Right kidney (tissue), 1 donor: ENCODE measurements at regions not wholly inside any gene's neighbourhood (a gene's known extent, or its start where the extent isn't known, plus 50 kb on each side); places are given as distances from the start of the nearest gene placed in this dataset.

ENCODE experiments used
- DNase-seq: peaks from one replicate; pipeline ENCODE4 v3.0.0-alpha.2; 2016

DNA sequence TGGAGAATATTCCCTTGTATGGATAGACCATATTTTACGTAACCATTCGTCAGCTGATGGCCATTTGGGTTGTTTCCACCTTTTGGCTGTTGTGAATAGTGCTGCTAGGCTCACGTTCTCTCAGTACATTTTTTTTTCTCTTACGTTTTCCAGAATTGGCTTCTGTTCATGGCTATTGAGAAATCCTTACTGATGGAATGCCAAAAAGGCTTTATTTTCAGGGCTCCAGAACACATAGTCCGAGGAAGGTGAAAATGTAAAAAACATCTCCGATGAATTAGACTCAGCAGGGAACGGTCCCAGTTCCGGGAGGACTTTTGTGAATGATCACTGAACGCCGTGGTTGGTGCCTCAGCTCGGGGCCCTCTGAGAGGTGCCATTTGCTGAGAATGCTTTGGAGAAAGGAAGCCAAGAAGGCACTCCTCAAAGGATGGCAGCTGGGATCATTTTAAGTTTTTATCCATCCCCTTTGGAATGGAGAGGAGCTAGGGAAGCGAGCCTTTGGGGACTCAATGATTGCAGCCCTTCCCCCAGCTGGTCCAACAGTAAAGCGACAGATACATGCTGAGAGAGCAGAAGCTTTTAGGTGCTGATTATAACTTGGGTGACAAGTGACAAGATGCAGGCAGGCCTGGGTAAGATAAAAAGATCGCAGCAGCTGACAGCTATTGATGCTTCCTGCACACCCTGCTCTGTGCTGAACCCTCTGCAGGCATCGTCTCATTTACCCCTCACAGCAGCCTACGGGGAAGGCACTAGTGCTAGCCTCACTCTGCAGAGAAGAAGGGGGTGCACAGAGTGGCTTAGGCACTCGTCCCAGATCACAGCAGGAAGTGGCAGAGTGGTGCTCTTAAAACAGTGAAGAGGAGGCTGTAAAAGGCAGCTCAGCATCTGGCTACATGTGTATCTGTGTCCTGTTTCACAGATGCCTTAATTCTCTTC is 133.4 kb upstream of the KCNG1 start:
- DNase-seq: no peak

DNA sequence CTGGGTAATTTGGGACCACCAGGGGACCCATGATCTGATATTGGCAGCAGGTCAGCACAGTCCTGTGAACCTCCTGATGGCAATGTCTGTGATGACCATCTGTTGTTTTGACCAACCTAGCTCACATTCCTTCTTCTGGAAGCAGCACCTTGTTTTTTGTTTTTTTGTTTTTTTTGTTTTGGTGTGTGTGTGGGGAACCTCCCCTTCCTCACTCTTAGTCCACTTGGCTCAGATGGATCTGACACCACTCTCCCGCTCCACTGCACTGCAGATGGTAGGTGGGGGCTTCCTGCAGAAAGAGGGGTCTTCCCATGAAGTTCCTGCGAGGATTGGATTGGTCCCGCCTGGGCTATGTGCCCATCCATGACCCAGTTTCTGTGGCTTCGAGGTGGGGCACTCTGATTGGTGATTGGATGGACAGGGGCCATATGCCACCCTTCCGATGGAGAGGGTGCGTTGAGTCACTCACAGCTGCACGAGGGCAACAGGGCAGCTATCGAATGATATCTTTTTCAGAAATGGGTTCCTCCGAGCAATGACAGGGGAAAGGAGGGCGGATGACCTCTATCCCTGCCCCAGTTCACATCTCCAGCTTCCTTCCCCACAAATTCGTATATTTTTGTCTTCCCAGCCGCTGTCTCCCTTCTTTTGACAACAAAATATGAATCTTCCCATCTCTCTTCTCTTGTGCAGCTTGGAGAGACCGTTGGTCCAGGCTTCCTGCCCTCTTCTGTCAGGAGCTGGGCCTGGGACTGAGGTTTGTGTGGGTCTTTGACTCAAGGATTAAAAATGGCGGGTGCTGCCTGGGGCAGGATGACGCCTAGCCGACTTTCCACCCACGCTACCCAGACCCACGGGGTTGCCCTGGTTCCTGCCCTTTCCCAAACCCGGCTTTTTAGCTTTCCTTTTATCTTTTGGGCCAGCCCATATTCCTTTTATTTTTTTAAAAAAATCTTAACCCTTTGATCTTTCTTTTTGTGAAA is 132.1 kb upstream of the KCNG1 start:
- DNase-seq: no peak

- DNase-seq: no peak
Measured at GRCh38 chr20:51153867-51154707, 131.2 kb upstream of the KCNG1 start.

DNA sequence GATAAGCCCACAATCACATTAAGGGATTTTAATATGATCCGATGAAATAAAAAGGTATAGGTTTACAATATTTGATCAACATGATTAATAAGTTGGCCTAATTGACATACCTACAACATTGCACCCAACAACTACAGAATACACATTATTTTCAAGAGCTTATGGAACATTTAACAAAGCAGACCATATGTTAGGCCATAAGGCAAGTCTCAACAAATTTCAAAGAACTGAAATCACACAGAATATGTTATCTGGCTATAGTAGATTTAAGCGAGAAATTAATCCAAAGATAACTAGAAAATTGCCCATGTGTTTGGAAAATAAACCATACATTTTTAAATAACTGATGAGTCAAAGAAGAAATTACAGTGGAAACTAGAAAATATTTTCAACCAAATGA is 126.0 kb upstream of the KCNG1 start:
- DNase-seq: no peak

DNA sequence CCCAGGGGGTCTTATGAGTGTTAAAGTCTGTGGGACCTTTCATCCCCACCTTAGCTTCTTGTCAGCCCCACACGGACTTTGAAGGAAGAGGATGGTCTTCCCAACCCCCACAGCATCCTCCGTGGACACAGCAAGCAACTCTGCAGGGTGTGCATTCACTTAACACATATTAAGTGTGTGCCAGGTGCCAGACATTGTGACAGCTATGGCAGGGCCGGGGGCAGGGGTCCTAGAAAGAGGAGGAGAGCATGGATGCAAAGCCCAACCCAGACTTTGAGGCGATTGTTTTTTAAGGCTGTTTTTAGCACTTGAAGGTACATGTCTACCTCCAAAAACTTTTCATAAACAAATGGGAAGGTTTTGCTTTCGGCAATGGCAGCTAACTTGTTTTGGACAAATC is 121.6 kb upstream of the KCNG1 start:
- no peak for DNase-seq

- no peak for DNase-seq
Measured at GRCh38 chr20:51143652-51144051, 120.7 kb upstream of the KCNG1 start.

DNA sequence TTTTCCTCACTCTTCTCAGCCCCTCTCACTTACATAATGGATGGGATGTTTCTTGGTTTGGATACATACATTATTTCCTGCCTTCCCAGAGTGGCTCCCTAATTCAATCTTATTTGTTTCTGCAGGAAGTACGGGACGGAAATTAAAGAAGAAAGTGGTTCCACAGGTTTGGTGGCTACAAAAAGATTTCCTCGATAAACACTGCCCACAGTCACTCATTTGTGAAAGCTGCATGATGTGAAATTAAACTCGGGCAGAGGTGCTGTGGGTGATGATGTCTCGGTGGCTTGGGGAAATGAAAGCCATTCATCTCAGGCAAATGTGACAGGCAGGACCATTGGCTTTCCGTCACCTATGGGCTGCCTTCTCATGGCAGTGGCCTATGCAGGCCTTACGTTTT is 119.5 kb upstream of the KCNG1 start:
- DNase-seq: no peak

DNA sequence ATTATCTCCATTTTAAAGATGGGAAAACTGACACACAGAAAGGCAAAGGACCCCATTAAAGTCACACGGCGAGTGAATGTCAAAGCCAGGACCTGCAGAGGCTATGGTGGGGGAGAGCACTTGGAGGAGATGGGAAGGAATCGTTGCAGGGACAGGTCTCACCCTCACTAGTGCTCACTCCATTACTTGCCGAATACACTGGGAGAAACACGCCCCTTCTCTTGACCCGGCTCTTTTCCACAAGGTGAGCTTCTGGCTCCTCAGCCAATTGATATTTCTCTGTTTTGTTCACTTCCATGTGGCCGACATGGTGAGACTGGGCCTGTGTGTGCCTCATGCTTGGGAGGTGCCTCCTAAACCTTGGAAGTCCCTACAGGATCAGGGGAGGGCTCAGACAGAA is 117.8 kb upstream of the KCNG1 start:
- DNase-seq: no peak

DNA sequence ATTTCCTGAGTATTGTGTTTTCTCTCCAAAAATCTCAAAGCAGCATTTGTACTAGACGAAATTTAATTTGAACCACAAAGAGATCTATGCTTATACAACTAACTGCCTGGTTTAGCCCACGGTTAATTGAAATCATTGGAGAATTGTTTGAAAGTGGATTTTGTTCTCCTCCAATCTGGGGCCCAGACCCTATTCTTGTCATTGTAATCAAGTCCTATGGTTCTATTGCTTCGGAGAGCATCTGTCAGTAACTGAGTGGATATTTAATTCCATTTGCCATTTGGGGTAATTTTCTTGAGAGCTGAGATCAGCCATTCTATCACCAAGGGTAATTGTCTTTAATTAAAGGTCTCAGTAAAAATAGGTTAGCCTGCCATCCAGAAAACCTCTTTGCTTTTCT is 117.0 kb upstream of the KCNG1 start:
- no peak for DNase-seq

DNA sequence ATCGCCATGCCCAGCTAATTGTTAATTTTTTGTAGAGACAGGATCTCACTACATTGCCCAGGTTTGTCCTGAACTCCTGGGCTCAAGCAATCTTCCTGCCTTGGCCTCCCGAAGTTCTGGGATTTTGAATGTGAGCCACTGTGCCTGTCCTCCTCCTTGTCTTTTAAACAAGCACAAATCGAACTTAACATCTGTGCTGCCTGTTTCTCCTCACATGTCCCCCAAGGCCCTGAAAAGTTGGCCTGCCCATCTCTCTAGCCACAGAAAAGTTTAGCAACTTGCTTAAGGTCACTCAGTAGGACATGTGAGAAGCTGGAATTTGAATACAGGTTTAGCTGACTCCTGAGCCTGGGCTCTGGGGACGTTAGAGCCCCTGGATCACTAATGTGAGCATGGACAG is 115.7 kb upstream of the KCNG1 start:
- DNase-seq: no peak

DNA sequence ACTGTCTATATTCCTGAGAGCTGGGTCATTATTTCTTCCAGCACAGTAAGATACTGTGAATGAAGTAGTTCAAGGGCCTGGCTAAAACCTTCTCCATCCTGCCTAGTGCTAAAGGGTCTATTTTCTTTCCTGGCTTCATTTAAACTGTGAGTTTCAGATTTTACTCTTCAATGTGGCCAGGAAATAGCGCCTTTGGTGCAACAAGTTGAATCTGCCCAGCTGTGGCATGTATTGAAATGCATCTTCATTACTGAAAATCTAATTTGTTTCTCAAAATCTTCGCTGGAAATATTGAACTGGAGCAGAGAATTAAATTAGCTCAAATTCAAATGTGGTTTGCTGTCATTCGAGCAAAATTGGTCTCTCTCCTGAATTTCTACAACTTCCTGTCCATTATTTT is 114.6 kb upstream of the KCNG1 start:
- no peak for DNase-seq

DNA sequence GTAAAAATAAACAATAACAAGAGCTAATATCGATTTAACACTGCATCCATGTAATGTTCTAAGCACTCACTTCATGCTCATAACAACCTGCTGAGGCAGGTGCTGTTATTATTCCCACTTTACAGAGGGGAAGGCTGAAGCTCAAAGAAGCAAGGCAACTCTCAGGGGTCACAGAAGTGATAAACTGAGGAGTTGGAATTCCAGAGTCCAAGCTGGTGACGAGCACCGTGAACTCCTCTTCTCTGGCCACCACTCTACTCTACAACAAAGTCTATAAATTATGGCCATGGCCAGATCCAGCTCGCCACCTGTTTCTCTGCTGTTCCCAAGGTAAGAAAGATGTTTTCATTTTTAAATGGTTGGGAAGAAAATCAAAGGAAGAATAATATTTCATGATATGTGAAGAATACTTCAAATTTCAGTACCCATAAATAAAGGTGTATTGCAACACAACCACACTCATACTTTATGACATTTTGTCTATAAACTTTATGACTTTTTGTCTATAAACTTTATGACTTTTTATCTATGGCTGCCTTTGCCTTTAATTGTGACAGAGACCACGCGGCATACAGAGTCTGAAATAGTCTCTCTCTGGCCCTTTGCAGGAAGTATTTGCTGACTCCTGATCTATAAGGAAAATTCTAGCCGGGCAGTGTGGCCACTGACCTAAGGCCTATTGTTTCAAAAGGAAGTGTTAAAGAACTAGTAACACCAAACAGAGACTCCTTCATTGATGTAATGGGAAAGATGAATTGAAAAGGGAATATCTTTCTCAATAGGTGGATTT is 113.2 kb upstream of the KCNG1 start:
- DNase-seq: no peak

DNA sequence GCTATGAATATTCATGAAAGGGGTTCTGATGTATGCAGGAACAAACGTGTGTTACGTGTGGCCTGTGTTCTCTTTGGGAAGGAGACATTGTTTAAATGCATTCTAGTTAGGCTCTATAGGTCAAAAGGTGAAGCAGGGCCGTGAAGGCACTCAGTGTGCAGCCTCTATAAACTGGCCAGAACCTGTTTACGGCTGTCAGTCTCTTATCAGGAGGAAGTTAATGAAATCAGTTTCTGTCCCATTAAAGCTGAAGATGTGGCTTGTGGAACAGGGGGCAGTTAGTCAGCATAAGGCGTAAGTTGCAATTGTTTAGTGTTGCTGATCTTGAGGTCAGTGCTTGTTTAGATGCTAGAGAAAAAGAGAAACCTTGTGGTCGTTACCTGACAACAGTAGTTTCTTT is 111.5 kb upstream of the KCNG1 start:
- no peak for DNase-seq

DNA sequence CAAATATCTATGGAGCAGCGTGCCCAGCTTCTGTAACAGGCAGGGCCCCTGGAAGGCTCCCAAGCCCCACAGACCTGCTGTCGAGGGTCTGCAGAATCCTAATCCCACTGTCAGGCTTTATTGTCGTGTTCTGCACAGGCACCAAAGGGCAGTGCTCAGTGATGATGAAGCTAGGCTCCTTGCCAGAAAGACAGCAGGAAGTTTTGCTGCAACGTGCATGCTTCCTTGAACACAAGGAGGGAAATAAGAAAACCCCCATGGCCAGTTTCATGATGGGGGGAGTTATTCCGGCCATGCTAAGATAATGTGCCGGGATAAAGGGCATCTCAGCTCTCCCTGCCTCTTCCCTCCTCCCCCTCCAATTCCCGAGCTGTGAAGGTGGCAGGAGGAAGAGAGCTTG is 109.4 kb upstream of the KCNG1 start:
- DNase-seq: no peak

- DNase-seq: no peak
Measured at GRCh38 chr20:51131811-51132210, 108.9 kb upstream of the KCNG1 start.

DNA sequence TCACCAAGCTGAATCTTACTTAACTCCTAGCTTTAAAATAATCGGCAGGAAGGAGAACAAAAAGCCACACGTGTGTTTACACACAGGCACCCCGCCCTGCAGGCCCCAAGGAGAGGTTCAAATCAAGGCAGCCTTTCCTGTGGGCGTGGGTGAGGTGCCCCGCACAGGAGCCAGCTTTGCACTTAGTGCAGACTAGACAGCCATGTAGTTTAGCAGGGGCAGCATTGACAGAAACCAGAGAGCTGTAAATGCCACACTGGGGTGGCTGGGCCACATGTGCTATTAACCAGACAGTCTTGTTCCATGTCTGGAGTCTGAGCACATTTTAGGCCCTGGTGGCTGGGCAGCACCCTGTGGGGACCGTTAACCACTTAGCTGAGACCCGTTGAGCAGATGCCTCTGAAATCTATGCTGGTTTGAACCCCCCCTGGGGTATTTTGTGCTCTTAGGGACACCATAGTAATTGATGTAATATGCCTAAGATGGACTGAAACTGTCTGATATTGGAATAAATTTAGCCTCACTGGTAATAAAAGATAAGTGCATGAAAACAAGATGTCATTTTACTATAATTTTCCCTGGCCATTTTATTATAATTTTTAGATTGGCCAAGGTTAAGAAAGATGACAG is 106.4 kb upstream of the KCNG1 start:
- no peak for DNase-seq

GRCh38 chr20:51128198-51128597 is 105.3 kb upstream of the KCNG1 start:
- DNase-seq: no peak

DNA sequence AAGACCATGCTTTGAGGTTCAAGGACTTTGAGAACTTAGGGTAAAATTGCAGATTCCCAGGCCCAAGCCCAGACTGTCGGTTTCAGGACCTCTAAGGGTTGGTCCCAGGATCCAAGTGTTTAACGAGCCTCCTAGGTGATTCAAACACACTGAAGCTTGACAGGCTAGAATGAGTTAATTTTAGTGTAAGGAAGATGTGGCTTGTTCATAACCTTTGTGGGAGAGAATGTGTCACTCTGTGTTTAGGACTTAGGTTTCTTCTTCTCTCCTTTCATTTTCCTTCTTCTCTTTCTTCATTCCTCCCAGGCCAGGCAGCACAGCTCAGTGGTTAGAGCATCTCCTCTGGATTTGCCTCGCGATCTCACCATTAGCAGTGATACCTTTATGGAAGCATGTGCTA is 104.8 kb upstream of the KCNG1 start:
- DNase-seq: no peak

DNA sequence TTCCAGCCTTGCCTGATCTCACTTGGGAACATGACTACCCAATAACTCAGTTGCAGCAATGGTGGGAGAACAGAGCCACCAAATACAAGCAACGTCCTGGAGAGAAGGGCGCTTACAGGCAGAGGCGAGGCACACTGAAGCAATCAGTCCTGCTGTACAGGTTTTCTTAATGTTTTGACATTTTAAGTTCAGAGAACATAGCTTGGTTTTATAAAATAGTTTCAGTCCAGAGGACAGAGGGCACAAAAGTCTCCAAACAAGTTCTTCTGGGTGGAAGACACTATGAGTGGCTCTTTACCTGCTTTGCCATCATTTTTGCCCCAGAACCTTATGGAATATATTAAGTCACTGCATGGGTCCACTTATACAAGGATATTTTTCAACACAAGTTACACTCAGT is 103.4 kb upstream of the KCNG1 start:
- DNase-seq: no peak

- DNase-seq: no peak
Measured at GRCh38 chr20:51125780-51126179, 102.9 kb upstream of the KCNG1 start.

GRCh38 chr20:51125105-51125504 is 102.2 kb upstream of the KCNG1 start:
- DNase-seq: no peak
